Caco-2 (cell line): ENCODE measurements at regions not wholly inside any gene's neighbourhood (a gene's known extent, or its start where the extent isn't known, plus 50 kb on each side); places are given as distances from the start of the nearest gene placed in this dataset.

Source experiments
- BruUV-seq: library from RNA; stranded (reverse); fragments of 400-500 nt; replicated peaks from 2 replicates; lab custom pipeline; 2021; lab: Mats Ljungman, UMichigan
- CTCF ChIA-PET: fragments of 300-600 bp; sonication (Branson Sonifier 250); formaldehyde crosslinking; loops from one replicate; lab custom pipeline; 2022; ENCODE audit warnings: antibody characterized with exemption; lab: Charles Lee
- POLR2A ChIA-PET: fragments of 300-600 bp; sonication (Branson Sonifier 250); formaldehyde crosslinking; loops from one replicate; lab custom pipeline; 2022; ENCODE audit warnings: antibody characterized with exemption; lab: Charles Lee
- DNase-seq, 2 experiments: peaks; one replicate each; pipeline versions ENCODE4 v3.0.0 to v3.0.0-alpha.2; 2020 to 2022
- H3K27me3 ChIP-seq: replicated peaks from 2 replicates; pipeline ENCODE4 v1.6.0; 2011; ENCODE audit warnings: low read length; ENCODE audit not compliant: control insufficient read depth, insufficient read depth
- H3K36me3 ChIP-seq: 2 replicates; pipeline ENCODE4 v1.5.1; 2011; ENCODE audit warnings: low read length; ENCODE audit not compliant: control insufficient read depth, insufficient read depth
- H3K4me1 ChIP-seq: fragments of 250-450 bp; sonication (Bioruptor Pico); 2 replicates; pipeline ENCODE4 v1.5.1; 2020; ENCODE audit warnings: mild to moderate bottlenecking
- H3K4me3 ChIP-seq: 2 replicates; pipeline ENCODE4 v1.5.1; 2011; ENCODE audit warnings: low read depth, mild to moderate bottlenecking, control low read depth, low read length
- H3K9me3 ChIP-seq: fragments of 250-450 bp; sonication (Bioruptor Pico); 2 replicates; pipeline ENCODE4 v1.5.1; 2020; ENCODE audit warnings: mild to moderate bottlenecking, moderate library complexity
- H3K27ac Mint-ChIP-seq: one replicate; pipeline ENCODE4 v1.8.0; 2022; ENCODE audit warnings: mixed read lengths; ENCODE audit not compliant: unreplicated experiment
- H3K27me3 Mint-ChIP-seq: one replicate; pipeline ENCODE4 v1.8.0; 2022; ENCODE audit warnings: mixed read lengths; ENCODE audit not compliant: insufficient read depth, unreplicated experiment
- H3K36me3 Mint-ChIP-seq: one replicate; pipeline ENCODE4 v1.8.0; 2022; ENCODE audit warnings: mild to moderate bottlenecking, mixed read lengths; ENCODE audit not compliant: insufficient read depth, unreplicated experiment
- H3K4me1 Mint-ChIP-seq: one replicate; pipeline ENCODE4 v1.8.0; 2022; ENCODE audit warnings: low read depth, mixed read lengths; ENCODE audit not compliant: unreplicated experiment
- H3K4me3 Mint-ChIP-seq: one replicate; pipeline ENCODE4 v1.8.0; 2022; ENCODE audit warnings: mild to moderate bottlenecking, moderate library complexity, mixed read lengths; ENCODE audit not compliant: unreplicated experiment
- H3K9me3 Mint-ChIP-seq: one replicate; pipeline ENCODE4 v1.8.0; 2022; ENCODE audit warnings: mixed read lengths; ENCODE audit not compliant: unreplicated experiment
- intact Hi-C: fragments of 100-400 bp; cut with micrococcal nuclease; formaldehyde crosslinking; loops from one replicate; pipeline ENCODE4 v1.10.0; 2022; ENCODE audit not compliant: unreplicated experiment
- TF ChIP-seq, protein P1 (sequence below), 2 experiments: fragments of 200-600 bp in 1 of 2; IDR thresholded peaks; 1 replicate in 1 of 2; 2 replicates in 1 of 2; pipeline versions ENCODE4 v1.5.1 to v1.8.0; 2011 to 2022; ENCODE audit warnings: antibody characterized with exemption in 1 of 2, control low read depth in 1 of 2, inconsistent platforms in 1 of 2, low read depth in 1 of 2, low read length in 1 of 2, mild to moderate bottlenecking in 1 of 2, moderate library complexity in 1 of 2; ENCODE audit not compliant: insufficient read depth in 1 of 2, severe bottlenecking in 1 of 2, unreplicated experiment in 1 of 2

DNA sequence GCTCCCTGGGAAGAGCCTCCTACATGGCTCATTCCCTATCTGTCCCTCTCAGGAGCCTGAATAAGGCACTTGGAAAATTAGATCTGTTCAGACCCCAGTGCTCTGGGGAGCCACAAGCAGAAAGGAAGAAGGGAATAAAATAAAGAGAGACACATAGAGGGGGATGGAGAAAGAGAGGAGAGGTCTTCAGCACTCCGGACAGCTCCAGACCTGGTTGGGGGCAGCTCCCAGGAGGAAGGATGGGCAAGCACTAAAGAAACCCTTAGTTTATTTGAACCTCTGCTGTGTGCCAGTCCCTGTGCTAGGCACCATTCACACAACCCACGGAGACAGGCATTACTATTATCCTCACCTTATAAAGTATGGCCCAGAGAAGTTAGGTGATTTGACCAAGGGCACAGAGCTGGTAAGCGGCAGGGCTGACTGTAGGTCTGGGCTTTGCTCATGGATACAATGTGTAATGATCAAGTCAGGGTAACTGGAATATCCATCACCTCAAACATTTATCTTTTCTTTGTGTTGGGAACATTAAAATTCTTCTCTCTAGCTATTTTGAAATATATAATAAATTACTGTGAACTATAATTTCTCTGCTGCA, 53.7 kb upstream of the LRRC32 start:
- BruUV-seq = no TSS peak
- CTCF ChIA-PET = interaction anchor here (0.6 to 4.3 kb wide), 6 partner anchors 10 to 367 kb away, joined by 3 to 30 read pairs (median 4); no protein-coding TSS in a partner anchor
- Histone ChIP-seq H3K36me3 (no peaks in the 10 kb centered on the region), H3K4me1 (0 out of 2 replicates have a peak, but pooled peaks cover 7% of the 10 kb centered on the region), H3K4me3 (no peak overlapping the region), H3K27me3 (no peaks in the 10 kb centered on the region; the same call in 1 of the 2 replicates), H3K9me3 (no peaks in the 10 kb centered on the region)
- intact Hi-C loops = no loop called here
- Mint-ChIP-seq H3K4me1 (peaks cover 5% of the 10 kb centered on the region), H3K27ac (no peak overlapping the region), H3K4me3 (no peak overlapping the region), H3K9me3 (no peaks in the 10 kb centered on the region), H3K27me3 (peaks cover 6% of the 10 kb centered on the region), H3K36me3 (no peaks in the 10 kb centered on the region)
- TF ChIP-seq, protein P1, sequence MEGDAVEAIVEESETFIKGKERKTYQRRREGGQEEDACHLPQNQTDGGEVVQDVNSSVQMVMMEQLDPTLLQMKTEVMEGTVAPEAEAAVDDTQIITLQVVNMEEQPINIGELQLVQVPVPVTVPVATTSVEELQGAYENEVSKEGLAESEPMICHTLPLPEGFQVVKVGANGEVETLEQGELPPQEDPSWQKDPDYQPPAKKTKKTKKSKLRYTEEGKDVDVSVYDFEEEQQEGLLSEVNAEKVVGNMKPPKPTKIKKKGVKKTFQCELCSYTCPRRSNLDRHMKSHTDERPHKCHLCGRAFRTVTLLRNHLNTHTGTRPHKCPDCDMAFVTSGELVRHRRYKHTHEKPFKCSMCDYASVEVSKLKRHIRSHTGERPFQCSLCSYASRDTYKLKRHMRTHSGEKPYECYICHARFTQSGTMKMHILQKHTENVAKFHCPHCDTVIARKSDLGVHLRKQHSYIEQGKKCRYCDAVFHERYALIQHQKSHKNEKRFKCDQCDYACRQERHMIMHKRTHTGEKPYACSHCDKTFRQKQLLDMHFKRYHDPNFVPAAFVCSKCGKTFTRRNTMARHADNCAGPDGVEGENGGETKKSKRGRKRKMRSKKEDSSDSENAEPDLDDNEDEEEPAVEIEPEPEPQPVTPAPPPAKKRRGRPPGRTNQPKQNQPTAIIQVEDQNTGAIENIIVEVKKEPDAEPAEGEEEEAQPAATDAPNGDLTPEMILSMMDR (IDR thresholded peaks at IDR 0.05; ENCODE audit: insufficient read depth in 1 of 2, low read depth in 1 of 2, low read length in 1 of 2, severe bottlenecking in 1 of 2, unreplicated experiment in 1 of 2) = no peak
- POLR2A ChIA-PET = no interaction called here
- DNase-seq = peak in 1 of 2 experiments; percentile 73

- CTCF ChIA-PET = no interaction called here
- Mint-ChIP-seq H3K27ac (no peak overlapping the region), H3K27me3 (peaks cover 2% of the 10 kb centered on the region)
These were observed 54.9 kb upstream of the TSKU start for GRCh38 chr11:76728227-76728626.

GRCh38 chr11:76728778-76729177, 54.4 kb upstream of the TSKU start:
- DNase-seq = no peak
- ChIA-PET POLR2A (no interaction called here), CTCF (no interaction called here)
- Mint-ChIP-seq H3K4me3 (no peak overlapping the region), H3K4me1 (no peaks in the 10 kb centered on the region), H3K36me3 (no peaks in the 10 kb centered on the region), H3K27ac (no peak overlapping the region), H3K27me3 (peaks cover 2% of the 10 kb centered on the region), H3K9me3 (no peaks in the 10 kb centered on the region)
- no peaks in the 10 kb centered on the region for H3K4me1 ChIP-seq
- TF ChIP-seq, protein P1 (IDR thresholded peaks at IDR 0.05; ENCODE audit: insufficient read depth in 1 of 2, low read depth in 1 of 2, low read length in 1 of 2, severe bottlenecking in 1 of 2, unreplicated experiment in 1 of 2) = no peak
- intact Hi-C loops = no loop called here
- H3K9me3 ChIP-seq = no peaks in the 10 kb centered on the region
- no TSS peak for BruUV-seq
- no peak overlapping the region for H3K4me3 ChIP-seq
- no peaks in the 10 kb centered on the region for H3K36me3 ChIP-seq
- no peaks in the 10 kb centered on the region; the same call in 1 of the 2 replicates for H3K27me3 ChIP-seq

More at GRCh38 chr11:76728227-76728626, 54.9 kb upstream of the TSKU start:
- H3K4me1 ChIP-seq = no peaks in the 10 kb centered on the region
- no peak for DNase-seq
- H3K36me3 ChIP-seq = no peaks in the 10 kb centered on the region
- H3K4me3 ChIP-seq = no peak overlapping the region
- TF ChIP-seq, protein P1 (IDR thresholded peaks at IDR 0.05; ENCODE audit: insufficient read depth in 1 of 2, low read depth in 1 of 2, low read length in 1 of 2, severe bottlenecking in 1 of 2, unreplicated experiment in 1 of 2) = no peak
- H3K9me3 Mint-ChIP-seq = no peaks in the 10 kb centered on the region
- H3K4me1 Mint-ChIP-seq = no peaks in the 10 kb centered on the region
- intact Hi-C loops = no loop called here
- H3K27me3 ChIP-seq = no peaks in the 10 kb centered on the region; the same call in 1 of the 2 replicates
- no TSS peak for BruUV-seq
- no peaks in the 10 kb centered on the region for H3K9me3 ChIP-seq
- H3K4me3 Mint-ChIP-seq = no peak overlapping the region
- POLR2A ChIA-PET = interaction anchor here (0.5 kb wide), 1 partner anchor 614 kb away, joined by 3 read pairs; no protein-coding TSS in a partner anchor
- H3K36me3 Mint-ChIP-seq = no peaks in the 10 kb centered on the region
